ENCODE measurements at regions not wholly inside any gene's neighbourhood (a gene's known extent, or its start where the extent isn't known, plus 50 kb on each side); places are given as distances from the start of the nearest gene placed in this dataset.

GRCh38 chr5:36768450-36768849 is 108.1 kb upstream of the NIPBL start:
- Histone ChIP-seq H3K9ac (ENCODE audit: low read length) (no peak overlapping the region), H3K9me3 (ENCODE audit: control insufficient read depth in 1 of 2, insufficient read depth in 1 of 2, low read depth in 1 of 2, low read length in 2 of 2) (no peaks in the 10 kb centered on the region), H3K36me3 (ENCODE audit: control insufficient read depth in 1 of 2, insufficient read depth in 2 of 2, low read length in 2 of 2) (no peaks in the 10 kb centered on the region), H2AFZ (ENCODE audit: low read depth, low read length, poor library complexity, severe bottlenecking) (no peak overlapping the region), H3K4me3 (replicated peaks in 1 of 2; ENCODE audit: low read depth in 1 of 2, low read length in 2 of 2) (no peak overlapping the region), H3K9me2 (ENCODE audit: insufficient read depth) (no peaks in the 10 kb centered on the region), H3K4me1 (ENCODE audit: control insufficient read depth in 1 of 2, insufficient read depth in 2 of 2, low read length in 2 of 2) (no peaks in the 10 kb centered on the region), H3K4me2 (ENCODE audit: low read length) (no peak overlapping the region), H3K27ac (ENCODE audit: low read depth, low read length) (no peak overlapping the region), H3K27me3 (ENCODE audit: insufficient read depth, low read length) (no peaks in the 10 kb centered on the region), H4K20me1 (ENCODE audit: insufficient read depth) (no peaks in the 10 kb centered on the region), H3K79me2 (ENCODE audit: insufficient read depth, low read length) (no peaks in the 10 kb centered on the region)
- intact Hi-C loops (cut with micrococcal nuclease) = no loop called here
- CTCF ChIA-PET = no interaction called here
- BruUV-seq (replicated peaks) = no TSS peak
- no peak for ATAC-seq
- POLR2A ChIA-PET = no interaction called here
- RAD21 ChIA-PET (ENCODE audit: low non-redundant PET in 1 of 2, low total read pairs in 2 of 2, uncharacterized antibody in 2 of 2, unreplicated experiment in 2 of 2) = no interaction called here
- TF ChIP-seq ZFX (IDR thresholded peaks at IDR 0.05) (no peak), TCF7L2 (IDR thresholded peaks at IDR 0.05; ENCODE audit: borderline replicate concordance, extremely low read depth, insufficient read depth, insufficient read length) (no peak), EZH2phosphoT487 (IDR thresholded peaks at IDR 0.05; ENCODE audit: borderline replicate concordance) (no peak), ZBTB33 (IDR thresholded peaks at IDR 0.05; ENCODE audit: extremely low read depth, insufficient replicate concordance, low read length) (no peak), REST (IDR thresholded peaks at IDR 0.05; ENCODE audit: low read depth) (no peak), EZH2 (IDR thresholded peaks at IDR 0.05) (no peak), YY1 (IDR thresholded peaks at IDR 0.05; ENCODE audit: extremely low read depth, insufficient replicate concordance, low read depth, low read length) (no peak), POLR2A (IDR thresholded peaks at IDR 0.05; ENCODE audit: borderline replicate concordance, extremely low read depth, insufficient read depth, insufficient read length) (no peak), SP1 (IDR thresholded peaks at IDR 0.05; ENCODE audit: low read depth) (no peak), POLR2AphosphoS5 (IDR thresholded peaks at IDR 0.05; ENCODE audit: low read depth, low read length) (no peak), FOSL1 (IDR thresholded peaks at IDR 0.05; ENCODE audit: low read depth) (no peak), RAD21 (IDR thresholded peaks at IDR 0.05; ENCODE audit: low read depth) (no peak), CEBPB (IDR thresholded peaks at IDR 0.05; ENCODE audit: low read depth) (no peak), ZNF274 (IDR thresholded peaks at IDR 0.05; ENCODE audit: low read depth, low read length) (no peak), SIN3A (IDR thresholded peaks at IDR 0.05; ENCODE audit: low read depth) (no peak), ELF1 (IDR thresholded peaks at IDR 0.05; ENCODE audit: borderline replicate concordance, low read depth) (no peak), MAX (IDR thresholded peaks at IDR 0.05) (no peak)
- no peak for DNase-seq (ENCODE audit: low read depth, low spot score)
